Fibroblast of peridontal ligament (primary cell): ENCODE measurements at regions not wholly inside any gene's neighbourhood (a gene's known extent, or its start where the extent isn't known, plus 50 kb on each side); places are given as distances from the start of the nearest gene placed in this dataset.

Experiments used
- DNase-seq: peaks from one replicate; pipeline ENCODE4 v3.0.0-alpha.2; 2010; ENCODE audit errors: extremely low read depth

- DNase-seq, result no peak
Observed at GRCh38 chr7:68280931-68281330, 1284.3 kb downstream of the TYW1 start.

- DNase-seq, result no peak
Observed at GRCh38 chr7:68288144-68288593, 1291.5 kb downstream of the TYW1 start.

GRCh38 chr7:68291710-68292109 is 1295.1 kb downstream of the TYW1 start:
- no peak for DNase-seq

- DNase-seq, result no peak
Observed at GRCh38 chr7:68295386-68295785, 1298.8 kb downstream of the TYW1 start.

- no peak for DNase-seq
Observed at GRCh38 chr7:68304536-68304935, 1293.7 kb upstream of the AUTS2 start.

- DNase-seq, result no peak
Observed at GRCh38 chr7:68306692-68307107, 1291.6 kb upstream of the AUTS2 start.

GRCh38 chr7:68309271-68309670 is 1289.0 kb upstream of the AUTS2 start:
- DNase-seq, result no peak

GRCh38 chr7:68309806-68310205 is 1288.5 kb upstream of the AUTS2 start:
- DNase-seq, result no peak

GRCh38 chr7:68311958-68312357 is 1286.3 kb upstream of the AUTS2 start:
- no peak for DNase-seq

GRCh38 chr7:68313806-68314205 is 1284.5 kb upstream of the AUTS2 start:
- no peak for DNase-seq

GRCh38 chr7:68314208-68314607 is 1284.1 kb upstream of the AUTS2 start:
- DNase-seq, result no peak

- no peak for DNase-seq
Observed at GRCh38 chr7:68317476-68317875, 1280.8 kb upstream of the AUTS2 start.

GRCh38 chr7:68319061-68319460 is 1279.2 kb upstream of the AUTS2 start:
- DNase-seq, result no peak

GRCh38 chr7:68321076-68321639 is 1277.1 kb upstream of the AUTS2 start:
- no peak for DNase-seq

- DNase-seq, result no peak
Observed at GRCh38 chr7:68321776-68322496, 1276.3 kb upstream of the AUTS2 start.

- DNase-seq, result no peak
Observed at GRCh38 chr7:68324621-68325020, 1273.7 kb upstream of the AUTS2 start.

GRCh38 chr7:68334216-68334615 is 1264.1 kb upstream of the AUTS2 start:
- DNase-seq, result no peak

- DNase-seq, result no peak
Observed at GRCh38 chr7:68334636-68335272, 1263.5 kb upstream of the AUTS2 start.

- DNase-seq, result no peak
Observed at GRCh38 chr7:68336594-68336993, 1261.7 kb upstream of the AUTS2 start.

- no peak for DNase-seq
Observed at GRCh38 chr7:68348401-68348800, 1249.9 kb upstream of the AUTS2 start.

- DNase-seq, result no peak
Observed at GRCh38 chr7:68362745-68363518, 1235.3 kb upstream of the AUTS2 start.

- no peak for DNase-seq
Observed at GRCh38 chr7:68364886-68365625, 1233.2 kb upstream of the AUTS2 start.
